ENCODE measurements at regions not wholly inside any gene's neighbourhood (a gene's known extent, or its start where the extent isn't known, plus 50 kb on each side); places are given as distances from the start of the nearest gene placed in this dataset.

- TF ChIP-seq, protein P1, sequence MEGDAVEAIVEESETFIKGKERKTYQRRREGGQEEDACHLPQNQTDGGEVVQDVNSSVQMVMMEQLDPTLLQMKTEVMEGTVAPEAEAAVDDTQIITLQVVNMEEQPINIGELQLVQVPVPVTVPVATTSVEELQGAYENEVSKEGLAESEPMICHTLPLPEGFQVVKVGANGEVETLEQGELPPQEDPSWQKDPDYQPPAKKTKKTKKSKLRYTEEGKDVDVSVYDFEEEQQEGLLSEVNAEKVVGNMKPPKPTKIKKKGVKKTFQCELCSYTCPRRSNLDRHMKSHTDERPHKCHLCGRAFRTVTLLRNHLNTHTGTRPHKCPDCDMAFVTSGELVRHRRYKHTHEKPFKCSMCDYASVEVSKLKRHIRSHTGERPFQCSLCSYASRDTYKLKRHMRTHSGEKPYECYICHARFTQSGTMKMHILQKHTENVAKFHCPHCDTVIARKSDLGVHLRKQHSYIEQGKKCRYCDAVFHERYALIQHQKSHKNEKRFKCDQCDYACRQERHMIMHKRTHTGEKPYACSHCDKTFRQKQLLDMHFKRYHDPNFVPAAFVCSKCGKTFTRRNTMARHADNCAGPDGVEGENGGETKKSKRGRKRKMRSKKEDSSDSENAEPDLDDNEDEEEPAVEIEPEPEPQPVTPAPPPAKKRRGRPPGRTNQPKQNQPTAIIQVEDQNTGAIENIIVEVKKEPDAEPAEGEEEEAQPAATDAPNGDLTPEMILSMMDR (conservative IDR thresholded peaks at IDR 0.05; ENCODE audit: low read depth, low read length): no peak
- no peak for TF ChIP-seq EZH2 (IDR thresholded peaks at IDR 0.05; ENCODE audit: borderline replicate concordance, low read depth, low read length, poor library complexity, severe bottlenecking)
These were observed 74.6 kb upstream of the NFIA start for GRCh38 chr1:61007534-61008364.

All from A673 (cell line).